Astrocyte (in vitro differentiated cells and primary cell): ENCODE measurements at regions not wholly inside any gene's neighbourhood (a gene's known extent, or its start where the extent isn't known, plus 50 kb on each side); places are given as distances from the start of the nearest gene placed in this dataset.

Experiments used
- EZH2 ChIP-seq: IDR thresholded peaks from 2 replicates; pipeline ENCODE4 v1.6.1; 2012; ENCODE audit warnings: mild to moderate bottlenecking, low read length, inconsistent platforms; ENCODE audit not compliant: insufficient read depth
- TF ChIP-seq, protein P1 (sequence below): IDR thresholded peaks from 2 replicates; pipeline ENCODE4 v1.5.1; 2011; ENCODE audit warnings: low read depth, mild to moderate bottlenecking, inconsistent platforms, low read length, moderate library complexity; ENCODE audit not compliant: insufficient read depth

DNA sequence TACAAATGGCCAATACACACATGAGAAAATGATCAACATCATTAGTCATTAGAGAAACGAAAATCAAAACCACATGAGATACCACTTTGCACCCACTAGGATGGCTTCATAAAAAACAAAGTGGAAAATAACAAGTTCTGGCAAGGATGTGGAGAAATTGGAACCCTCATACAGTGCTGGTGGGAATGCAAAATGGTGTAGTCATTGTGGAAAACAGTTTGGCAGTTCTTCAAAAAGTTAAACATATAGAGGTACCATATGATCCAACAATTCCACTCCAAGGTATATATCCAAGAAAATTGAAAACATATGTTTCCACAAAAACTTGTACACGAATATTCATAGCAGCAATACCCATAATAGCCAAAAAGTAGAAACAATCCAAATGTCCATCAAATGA lies 231.6 kb upstream of the CSF3R start:
- no peak for TF ChIP-seq EZH2
- TF ChIP-seq, protein P1, sequence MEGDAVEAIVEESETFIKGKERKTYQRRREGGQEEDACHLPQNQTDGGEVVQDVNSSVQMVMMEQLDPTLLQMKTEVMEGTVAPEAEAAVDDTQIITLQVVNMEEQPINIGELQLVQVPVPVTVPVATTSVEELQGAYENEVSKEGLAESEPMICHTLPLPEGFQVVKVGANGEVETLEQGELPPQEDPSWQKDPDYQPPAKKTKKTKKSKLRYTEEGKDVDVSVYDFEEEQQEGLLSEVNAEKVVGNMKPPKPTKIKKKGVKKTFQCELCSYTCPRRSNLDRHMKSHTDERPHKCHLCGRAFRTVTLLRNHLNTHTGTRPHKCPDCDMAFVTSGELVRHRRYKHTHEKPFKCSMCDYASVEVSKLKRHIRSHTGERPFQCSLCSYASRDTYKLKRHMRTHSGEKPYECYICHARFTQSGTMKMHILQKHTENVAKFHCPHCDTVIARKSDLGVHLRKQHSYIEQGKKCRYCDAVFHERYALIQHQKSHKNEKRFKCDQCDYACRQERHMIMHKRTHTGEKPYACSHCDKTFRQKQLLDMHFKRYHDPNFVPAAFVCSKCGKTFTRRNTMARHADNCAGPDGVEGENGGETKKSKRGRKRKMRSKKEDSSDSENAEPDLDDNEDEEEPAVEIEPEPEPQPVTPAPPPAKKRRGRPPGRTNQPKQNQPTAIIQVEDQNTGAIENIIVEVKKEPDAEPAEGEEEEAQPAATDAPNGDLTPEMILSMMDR, result no peak
